Fibroblast of lung (primary cell): ENCODE measurements at regions not wholly inside any gene's neighbourhood (a gene's known extent, or its start where the extent isn't known, plus 50 kb on each side); places are given as distances from the start of the nearest gene placed in this dataset.

Experiments used
- DNase-seq, 2 donors: peaks; one replicate each; pipeline versions ENCODE4 v3.0.0 to v3.0.0-alpha.2; 2010; ENCODE audit warnings: low read depth in 2 of 2
- H2AFZ ChIP-seq: 2 replicates; pipeline ENCODE4 v1.5.1; 2012; ENCODE audit warnings: low read length, control low read depth, inconsistent platforms
- H3K27ac ChIP-seq: 2 replicates; pipeline ENCODE4 v1.5.1; 2011; ENCODE audit warnings: low read length, control low read depth; ENCODE audit not compliant: insufficient read depth
- H3K27me3 ChIP-seq: 2 replicates; pipeline ENCODE4 v1.5.1; 2011; ENCODE audit warnings: mild to moderate bottlenecking, low read length; ENCODE audit not compliant: control insufficient read depth, insufficient read depth
- H3K36me3 ChIP-seq: 2 replicates; pipeline ENCODE4 v1.5.1; 2011; ENCODE audit warnings: low read length; ENCODE audit not compliant: control insufficient read depth, insufficient read depth
- H3K4me1 ChIP-seq: 2 replicates; pipeline ENCODE4 v1.5.1; 2011; ENCODE audit warnings: low read length; ENCODE audit not compliant: control insufficient read depth, insufficient read depth; ENCODE audit errors: extremely low read depth
- H3K4me2 ChIP-seq: 2 replicates; pipeline ENCODE4 v1.5.1; 2011; ENCODE audit warnings: low read length, control low read depth; ENCODE audit not compliant: insufficient read depth; ENCODE audit errors: extremely low read depth
- H3K4me3 ChIP-seq, 4 experiments: fragments of 200-600 bp in 1 of 4; sonication (generic) in 1 of 4; replicated peaks in 1 of 4; 2 replicates each; pipeline ENCODE4 v1.5.1; 2011 to 2016; ENCODE audit warnings: low read length in 4 of 4, low read depth in 3 of 4, mild to moderate bottlenecking in 3 of 4, control low read depth in 2 of 4, inconsistent platforms in 1 of 4, mixed read lengths in 1 of 4; ENCODE audit not compliant: insufficient read depth in 1 of 4; ENCODE audit errors: control extremely low read depth in 1 of 4
- H3K79me2 ChIP-seq: 2 replicates; pipeline ENCODE4 v1.5.1; 2012; ENCODE audit warnings: mild to moderate bottlenecking, low read length, inconsistent platforms; ENCODE audit not compliant: control insufficient read depth, insufficient read depth
- H3K9ac ChIP-seq: 2 replicates; pipeline ENCODE4 v1.5.1; 2011; ENCODE audit warnings: mild to moderate bottlenecking, low read length, control low read depth; ENCODE audit not compliant: insufficient read depth
- H3K9me3 ChIP-seq: 2 replicates; pipeline ENCODE4 v1.5.1; 2012; ENCODE audit warnings: low read depth, low read length; ENCODE audit not compliant: control insufficient read depth, insufficient read depth
- H4K20me1 ChIP-seq: 2 replicates; pipeline ENCODE4 v1.5.1; 2011; ENCODE audit warnings: low read length; ENCODE audit not compliant: control insufficient read depth, insufficient read depth; ENCODE audit errors: extremely low read depth
- CTCF ChIP-seq, 2 donors: IDR thresholded peaks in 1 of 2; conservative IDR thresholded peaks in 1 of 2; 1 replicate in 1 of 2; 2 replicates in 1 of 2; pipeline ENCODE4 v1.5.1; 2011 to 2012; ENCODE audit warnings: low read length in 2 of 2, control low read depth in 1 of 2, inconsistent platforms in 1 of 2, low read depth in 1 of 2, mild to moderate bottlenecking in 1 of 2
- EZH2 ChIP-seq: IDR thresholded peaks from 2 replicates; pipeline ENCODE4 v1.5.1; 2012; ENCODE audit warnings: low read length, control low read depth, mild to moderate bottlenecking; ENCODE audit errors: missing control alignments

DNA sequence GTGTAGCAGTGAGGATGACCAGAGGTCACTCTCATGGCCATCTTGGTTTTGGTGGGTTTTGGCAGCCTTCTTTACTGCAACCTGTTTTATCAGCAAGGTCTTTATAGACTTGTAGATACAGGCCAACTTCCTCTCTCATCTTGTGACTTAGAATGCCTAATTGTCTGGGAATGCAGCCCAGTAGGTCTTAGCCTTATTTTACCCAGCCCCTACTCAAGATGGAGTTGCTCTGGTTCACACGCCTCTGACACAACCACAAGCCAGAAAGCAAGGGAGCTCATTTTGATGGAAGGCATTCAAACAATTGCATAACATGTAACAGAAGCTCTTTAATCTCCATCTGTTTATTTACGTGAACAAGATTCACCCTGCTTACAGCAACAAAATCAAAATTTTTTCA lies 492.0 kb upstream of the SULF2 start:
- H3K27ac ChIP-seq = no peak overlapping the region
- DNase-seq = peak in 1 of 2 donors; percentile 91
- no peak overlapping the region for H3K4me3 ChIP-seq
- no peaks in the 10 kb centered on the region for H3K4me1 ChIP-seq
- no peaks in the 10 kb centered on the region for H3K79me2 ChIP-seq
- no peak overlapping the region for H3K9ac ChIP-seq
- H4K20me1 ChIP-seq = no peaks in the 10 kb centered on the region
- no peaks in the 10 kb centered on the region for H3K27me3 ChIP-seq
- no peak for TF ChIP-seq CTCF (conservative IDR thresholded peaks at IDR 0.05 in 1 of 2, IDR thresholded peaks at IDR 0.05 in 1 of 2; ENCODE audit: low read depth in 1 of 2, low read length in 2 of 2)
- no peak for TF ChIP-seq EZH2
- no peak overlapping the region for H2AFZ ChIP-seq
- H3K9me3 ChIP-seq = no peaks in the 10 kb centered on the region
- no peaks in the 10 kb centered on the region for H3K36me3 ChIP-seq
- no peak overlapping the region for H3K4me2 ChIP-seq

GRCh38 chr20:48276021-48276342 lies 490.7 kb upstream of the SULF2 start:
- no peak overlapping the region for H3K9ac ChIP-seq
- TF ChIP-seq EZH2 (no peak), CTCF (conservative IDR thresholded peaks at IDR 0.05 in 1 of 2, IDR thresholded peaks at IDR 0.05 in 1 of 2; ENCODE audit: low read depth in 1 of 2, low read length in 2 of 2) (no peak)
- no peak overlapping the region for H3K4me2 ChIP-seq

DNA sequence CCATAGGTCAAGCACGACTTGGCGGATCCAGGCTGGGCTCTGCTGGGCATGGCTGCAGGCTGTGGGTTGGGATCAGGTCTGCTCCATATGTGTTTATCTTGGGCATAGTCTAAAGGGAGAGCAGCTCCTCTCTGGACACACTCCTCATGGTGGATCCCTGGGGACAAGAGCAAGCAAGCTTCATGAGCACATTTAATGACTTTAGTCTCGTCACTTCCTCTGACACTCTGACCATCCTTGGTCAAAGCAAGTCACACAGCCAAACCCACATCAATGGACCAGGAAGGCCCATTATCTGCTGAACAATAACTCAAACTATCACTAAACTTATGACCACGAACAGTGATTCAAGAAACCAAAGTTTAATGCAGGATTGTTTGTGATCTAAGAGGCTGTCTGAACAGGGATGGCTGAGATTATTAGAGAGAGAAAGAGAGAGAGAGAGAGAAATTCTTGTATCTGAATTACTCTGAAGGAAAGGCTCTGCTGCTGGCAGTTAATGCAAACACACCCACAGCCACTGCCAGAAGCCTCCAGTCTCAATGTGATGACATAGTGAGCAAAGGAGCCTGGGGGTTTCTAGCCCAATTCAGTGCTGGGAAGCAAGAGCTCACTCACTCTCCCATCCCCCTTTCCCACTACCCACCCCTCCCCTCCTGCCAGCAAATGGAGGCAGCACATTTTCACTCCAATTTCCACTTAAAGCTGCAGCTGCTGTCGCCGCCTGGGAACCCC lies 490.2 kb upstream of the SULF2 start:
- H3K9ac ChIP-seq = no peak overlapping the region
- no peaks in the 10 kb centered on the region for H3K36me3 ChIP-seq
- H3K79me2 ChIP-seq = no peaks in the 10 kb centered on the region
- H4K20me1 ChIP-seq = no peaks in the 10 kb centered on the region
- no peak overlapping the region for H3K4me2 ChIP-seq
- DNase-seq = peak in 1 of 2 donors; percentile 82
- H3K4me1 ChIP-seq = no peaks in the 10 kb centered on the region
- TF ChIP-seq EZH2 (no peak), CTCF (conservative IDR thresholded peaks at IDR 0.05 in 1 of 2, IDR thresholded peaks at IDR 0.05 in 1 of 2; ENCODE audit: low read depth in 1 of 2, low read length in 2 of 2) (no peak)
- H2AFZ ChIP-seq = no peak overlapping the region
- no peak overlapping the region for H3K4me3 ChIP-seq
- no peaks in the 10 kb centered on the region for H3K9me3 ChIP-seq
- H3K27me3 ChIP-seq = no peaks in the 10 kb centered on the region
- no peak overlapping the region for H3K27ac ChIP-seq

More at GRCh38 chr20:48276021-48276342, 490.7 kb upstream of the SULF2 start:
- Histone ChIP-seq H3K4me1 (no peaks in the 10 kb centered on the region), H3K36me3 (no peaks in the 10 kb centered on the region), H2AFZ (no peak overlapping the region), H3K79me2 (no peaks in the 10 kb centered on the region), H3K27me3 (no peaks in the 10 kb centered on the region), H4K20me1 (no peaks in the 10 kb centered on the region), H3K27ac (no peak overlapping the region), H3K9me3 (no peaks in the 10 kb centered on the region), H3K4me3 (no peak overlapping the region)
- no peak for DNase-seq
